ENCODE measurements at regions not wholly inside any gene's neighbourhood (a gene's known extent, or its start where the extent isn't known, plus 50 kb on each side); places are given as distances from the start of the nearest gene placed in this dataset.
"Not testable (repeated sequence)": the region's sequence is repeated elsewhere in the genome, so short reads cannot be mapped to it uniquely, and the experiment has no call there.

DNA sequence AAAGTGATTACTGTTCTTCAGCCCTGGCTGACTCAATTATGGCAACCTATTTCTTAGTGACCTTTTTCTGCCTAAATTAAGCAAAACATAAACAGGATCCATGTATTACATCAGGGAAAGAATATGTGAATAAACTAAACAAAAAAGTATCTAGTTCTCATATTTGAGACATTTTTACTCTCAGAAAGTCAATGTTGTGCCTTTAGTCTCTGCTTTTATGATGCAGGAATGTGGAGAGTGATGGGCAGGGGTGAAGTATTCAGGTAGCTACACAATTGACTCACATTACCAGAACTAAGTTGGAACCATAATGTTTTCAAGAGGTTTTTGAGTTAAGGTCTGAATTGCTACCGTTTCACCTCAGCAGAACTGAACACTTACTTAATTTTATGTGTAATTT lies 462.7 kb upstream of the CXADR start:
- no peak for DNase-seq (ENCODE audit: low read depth)

DNA sequence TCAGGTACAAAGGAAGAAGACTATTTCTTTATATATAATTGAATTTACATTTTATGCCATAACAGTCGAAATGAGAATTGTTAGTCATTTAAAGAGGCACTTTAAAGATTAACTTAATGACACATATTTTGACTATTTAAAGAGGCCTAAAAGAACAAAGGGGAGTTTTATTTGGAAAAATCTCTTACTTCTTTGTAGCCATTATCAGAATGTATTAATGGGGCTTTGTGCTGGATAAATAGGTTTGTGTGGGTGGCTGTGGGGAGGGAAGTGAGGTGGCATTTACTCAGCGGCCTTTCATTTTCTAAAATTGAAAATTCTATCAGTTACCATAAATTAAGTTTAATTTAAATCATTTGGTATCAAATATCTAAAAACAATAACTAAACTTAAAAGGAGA lies 462.2 kb upstream of the CXADR start:
- no peak for DNase-seq (ENCODE audit: low read depth)

DNA sequence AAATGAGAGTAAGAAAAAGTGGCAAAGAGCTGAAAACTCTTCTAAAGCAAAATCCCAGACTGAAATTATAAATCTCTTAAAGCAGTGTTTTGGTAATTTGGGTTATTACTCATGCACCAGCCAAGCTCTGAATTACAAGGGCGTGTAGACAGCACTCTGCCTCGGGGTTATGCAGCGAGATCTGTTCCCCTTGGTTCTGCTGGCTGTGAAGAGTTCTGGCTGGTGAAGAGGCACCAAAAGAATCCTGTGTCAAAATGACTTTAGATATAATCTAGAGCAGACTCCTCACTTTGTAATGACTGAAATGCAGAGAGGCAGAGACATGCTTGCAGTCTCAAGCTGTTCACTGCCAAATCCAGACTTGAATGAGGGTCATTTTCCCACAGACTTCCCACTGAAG lies 461.8 kb upstream of the CXADR start:
- no peak for DNase-seq (ENCODE audit: low read depth)

DNA sequence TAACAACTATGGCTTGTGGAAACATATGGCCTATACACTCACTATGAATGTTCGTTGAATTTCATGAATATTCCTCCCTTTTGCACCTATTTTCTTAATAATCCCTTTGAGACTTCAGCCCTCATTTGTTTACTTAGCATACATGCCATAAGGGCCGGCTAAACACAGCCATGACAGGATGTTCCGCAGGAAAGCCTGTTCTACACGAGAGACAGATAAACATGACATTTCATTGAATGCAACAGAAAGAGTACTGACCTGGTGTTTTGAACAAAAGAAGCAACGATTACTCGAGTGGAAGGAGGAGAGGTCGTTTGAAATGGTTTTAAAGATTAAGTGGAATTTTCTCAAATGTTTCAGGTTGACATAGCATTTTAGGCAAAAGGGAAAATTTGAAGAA lies 459.5 kb upstream of the CXADR start:
- no peak for DNase-seq (ENCODE audit: low read depth)

DNA sequence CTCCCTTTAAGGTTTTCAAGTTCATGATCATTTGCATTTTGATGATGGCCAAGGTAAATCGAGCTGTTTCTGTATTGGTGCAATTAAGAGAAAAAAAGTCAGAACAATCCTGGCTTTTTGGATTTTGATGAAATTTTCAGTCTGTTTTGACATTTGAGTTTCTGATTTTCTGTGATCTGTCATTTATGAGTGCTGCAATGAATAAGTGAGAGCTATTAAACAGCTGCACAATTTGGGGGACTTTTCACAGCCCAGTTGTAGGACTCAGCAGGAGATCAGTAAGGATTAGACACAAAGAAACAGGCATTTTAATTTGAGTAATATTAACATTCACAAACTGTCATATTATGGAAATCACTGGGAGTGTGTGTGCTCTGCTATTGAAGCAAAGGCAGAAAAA lies 452.9 kb upstream of the CXADR start:
- no peak for DNase-seq (ENCODE audit: low read depth)

DNA sequence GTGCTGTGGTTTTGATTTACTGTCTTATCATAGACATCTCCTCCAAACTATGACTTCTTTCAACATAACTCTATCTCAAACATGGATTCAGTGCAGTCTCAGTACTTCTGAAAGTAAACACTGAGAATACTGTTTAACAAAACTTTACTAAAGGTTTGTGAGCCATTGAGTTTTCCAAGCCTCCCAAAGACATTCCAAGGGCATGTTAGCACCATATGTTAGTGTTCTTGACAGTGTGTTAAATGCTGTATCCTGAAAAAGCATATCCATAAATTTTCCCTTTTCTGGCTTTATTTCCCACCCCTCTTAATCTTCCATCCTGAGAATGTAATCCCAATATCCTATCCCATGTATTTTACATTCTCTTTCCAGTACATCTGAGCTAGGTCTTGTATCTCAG lies 446.8 kb upstream of the CXADR start:
- DNase-seq (ENCODE audit: low read depth) = no peak

DNA sequence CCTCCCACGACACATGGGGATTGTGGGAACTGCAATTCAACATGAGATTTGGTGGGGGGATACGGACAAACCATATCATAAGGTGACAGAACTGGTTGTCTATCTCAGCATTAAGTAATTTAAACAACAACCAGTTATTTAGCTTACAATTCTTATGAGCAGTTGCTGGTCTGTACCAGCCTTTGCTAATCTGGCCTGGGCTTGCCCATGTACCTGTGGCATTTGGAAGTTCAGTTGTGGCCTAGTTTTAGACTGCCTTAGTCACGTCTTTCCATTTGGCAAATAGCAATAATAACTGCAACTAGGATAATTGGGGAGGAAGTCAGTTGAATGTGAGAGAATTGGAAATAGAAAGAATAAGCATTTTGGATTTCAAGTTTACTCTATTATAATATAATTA lies 441.8 kb upstream of the CXADR start:
- no peak for DNase-seq (ENCODE audit: low read depth)

DNA sequence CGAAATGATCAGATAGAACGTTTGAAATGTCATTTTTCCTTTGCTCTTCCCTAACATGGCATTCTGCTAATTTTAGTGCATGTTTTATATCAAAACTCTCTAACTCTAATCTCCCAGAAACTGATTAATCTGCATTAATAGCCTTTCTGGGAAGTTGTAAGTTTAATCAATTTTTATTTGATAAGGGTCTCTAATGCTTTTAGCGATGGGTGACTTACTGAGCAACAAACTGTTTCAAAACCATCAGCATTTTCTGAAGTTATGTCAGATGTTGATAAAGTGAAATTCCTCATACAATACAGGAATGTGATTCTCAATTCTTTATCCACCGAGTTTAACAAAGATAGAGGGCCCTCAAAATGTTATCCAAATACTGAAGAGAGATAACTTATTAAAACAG lies 431.6 kb upstream of the CXADR start:
- DNase-seq (ENCODE audit: low read depth) = no peak

DNA sequence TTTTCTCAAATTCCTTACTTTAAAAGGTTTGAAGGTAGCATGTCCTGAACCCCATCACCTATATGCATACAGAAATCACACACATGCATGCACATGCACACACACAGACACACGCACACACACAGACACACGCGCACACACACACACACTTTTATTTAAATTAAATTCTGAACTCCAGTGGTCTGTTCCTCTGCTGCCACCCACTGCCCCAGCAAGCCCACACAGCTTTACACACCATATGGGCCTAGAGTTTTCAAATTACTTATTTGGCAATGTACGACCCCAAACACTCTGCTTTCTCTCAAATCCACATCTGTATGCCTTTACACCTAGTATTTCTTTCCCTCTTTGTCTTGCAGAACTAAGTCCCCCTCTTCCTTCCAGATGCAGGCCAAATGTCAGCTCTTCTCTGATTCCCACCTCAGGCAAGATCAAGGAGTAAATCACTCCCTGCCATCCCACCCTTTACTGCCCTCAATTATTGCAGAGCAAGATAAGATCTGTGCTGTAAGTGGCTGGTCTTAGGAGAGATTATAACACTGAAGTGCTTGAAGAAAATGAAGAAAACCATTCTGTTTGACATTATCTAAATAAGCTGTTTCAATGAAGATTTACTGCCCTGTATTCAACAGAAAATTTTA lies 429.9 kb upstream of the CXADR start:
- no peak for DNase-seq (ENCODE audit: low read depth)

DNA sequence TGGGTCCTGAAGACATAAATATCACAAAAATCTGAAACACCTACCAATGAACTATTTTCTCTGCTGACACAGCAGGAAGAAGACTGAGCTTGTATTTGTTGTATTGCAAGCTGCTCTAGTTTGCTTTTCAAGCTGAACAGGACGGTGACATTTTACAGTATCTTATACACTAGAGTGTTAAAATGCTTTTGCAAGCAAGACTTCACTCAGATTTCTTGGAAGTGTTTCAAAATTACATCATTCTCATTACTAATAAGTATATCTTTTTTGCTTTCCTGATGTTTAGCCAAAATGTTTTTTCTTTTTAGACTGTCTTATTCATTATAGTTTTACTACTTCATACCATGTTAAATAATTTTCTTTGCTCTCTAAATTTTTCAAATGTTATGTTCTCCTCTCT lies 427.1 kb upstream of the CXADR start:
- no peak for DNase-seq (ENCODE audit: low read depth)

DNA sequence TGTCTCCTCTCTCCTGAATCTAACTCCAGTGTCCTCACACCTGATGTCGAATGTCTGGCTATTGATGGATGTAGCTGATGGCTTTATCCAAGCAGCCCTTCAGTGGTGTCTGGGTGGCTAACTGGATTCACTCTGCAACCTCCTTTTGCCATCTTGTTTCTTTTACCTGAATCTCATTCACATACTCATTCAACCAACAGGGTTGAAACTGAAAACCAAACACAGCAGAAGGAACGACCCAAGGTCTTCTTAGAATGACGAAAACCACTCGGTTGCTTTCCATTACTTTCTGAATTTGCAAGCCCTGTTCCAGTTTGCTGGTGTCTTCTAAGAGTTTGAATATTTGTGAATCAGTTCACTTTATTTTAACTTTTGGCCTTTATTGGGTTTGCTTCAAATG lies 424.3 kb upstream of the CXADR start:
- DNase-seq (ENCODE audit: low read depth) = no peak

DNA sequence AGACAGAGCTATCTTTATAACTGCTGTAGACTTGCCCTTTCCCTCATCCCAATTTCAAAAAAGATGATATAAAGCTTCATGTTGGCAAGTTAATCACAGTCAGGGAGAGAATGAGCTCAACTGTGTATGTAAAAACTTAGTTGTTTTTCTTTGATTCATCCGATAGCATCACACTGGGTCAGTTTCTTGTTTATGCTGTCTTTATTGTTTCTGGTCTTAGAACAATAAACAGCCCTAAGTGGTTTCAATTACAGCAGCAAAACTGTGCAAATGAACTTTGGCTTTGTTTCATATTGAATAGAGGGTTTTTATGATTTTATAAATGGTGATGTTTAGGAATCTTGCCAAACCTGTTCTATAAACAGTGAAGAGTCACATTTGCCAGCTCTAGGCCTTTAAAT lies 423.8 kb upstream of the CXADR start:
- DNase-seq (ENCODE audit: low read depth) = no peak

DNA sequence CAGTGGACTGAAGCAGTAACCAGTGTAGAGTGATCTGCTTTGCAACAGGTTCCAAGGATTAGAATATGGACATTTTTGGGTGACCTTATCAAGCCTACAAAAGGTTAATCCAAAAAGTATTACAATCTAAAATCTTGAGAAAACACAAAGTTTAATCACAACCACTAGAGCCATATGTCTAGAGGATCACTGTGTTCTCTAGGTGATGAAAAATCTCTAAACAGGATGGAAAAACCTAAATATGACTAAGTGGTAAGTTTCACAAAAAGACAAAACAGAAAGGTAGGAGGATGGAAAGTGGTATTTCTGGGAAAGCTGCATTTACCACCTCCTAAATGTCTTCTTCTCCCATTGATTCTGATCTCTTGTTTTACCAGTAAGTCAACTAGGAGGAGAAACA lies 411.1 kb upstream of the CXADR start:
- no peak for DNase-seq (ENCODE audit: low read depth)

DNA sequence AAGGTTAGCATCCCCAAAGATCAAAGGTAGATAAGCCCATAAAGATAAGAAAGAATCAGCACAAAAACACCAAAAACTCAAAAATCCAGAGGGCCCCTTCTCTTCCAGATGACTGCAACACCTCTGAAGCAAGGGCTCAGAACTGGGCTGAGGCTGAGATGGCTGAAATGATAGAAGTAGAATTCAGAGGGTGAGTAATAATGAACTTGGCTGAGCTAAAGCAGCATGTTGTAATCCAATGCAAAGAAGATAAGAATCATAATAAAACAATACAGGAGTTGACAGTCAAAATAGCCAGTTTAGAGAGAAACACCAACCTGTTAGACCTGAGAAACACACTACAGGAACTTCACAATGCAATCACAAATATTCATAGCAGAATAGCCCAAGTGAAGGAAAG lies 406.9 kb upstream of the CXADR start:
- DNase-seq (ENCODE audit: low read depth) = no peak

DNA sequence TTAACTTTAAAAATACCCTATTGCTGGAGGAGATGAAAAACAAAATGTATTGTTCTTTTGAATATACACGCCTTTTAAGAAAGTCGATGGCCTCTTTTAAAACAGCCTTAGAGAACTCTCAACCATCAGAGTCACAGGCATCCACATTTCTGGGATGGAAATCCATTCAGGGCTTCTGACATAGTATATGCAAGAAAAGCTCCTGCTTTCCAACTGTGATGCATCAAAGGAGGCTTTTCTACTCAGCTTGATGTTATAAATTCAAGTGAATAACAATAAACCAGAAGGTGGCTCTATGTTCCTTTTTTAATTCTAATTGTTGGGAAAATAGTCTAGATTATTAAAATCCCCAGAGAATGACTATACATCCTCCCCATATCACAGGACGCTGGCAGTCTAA lies 398.8 kb upstream of the CXADR start:
- no peak for DNase-seq (ENCODE audit: low read depth)

DNA sequence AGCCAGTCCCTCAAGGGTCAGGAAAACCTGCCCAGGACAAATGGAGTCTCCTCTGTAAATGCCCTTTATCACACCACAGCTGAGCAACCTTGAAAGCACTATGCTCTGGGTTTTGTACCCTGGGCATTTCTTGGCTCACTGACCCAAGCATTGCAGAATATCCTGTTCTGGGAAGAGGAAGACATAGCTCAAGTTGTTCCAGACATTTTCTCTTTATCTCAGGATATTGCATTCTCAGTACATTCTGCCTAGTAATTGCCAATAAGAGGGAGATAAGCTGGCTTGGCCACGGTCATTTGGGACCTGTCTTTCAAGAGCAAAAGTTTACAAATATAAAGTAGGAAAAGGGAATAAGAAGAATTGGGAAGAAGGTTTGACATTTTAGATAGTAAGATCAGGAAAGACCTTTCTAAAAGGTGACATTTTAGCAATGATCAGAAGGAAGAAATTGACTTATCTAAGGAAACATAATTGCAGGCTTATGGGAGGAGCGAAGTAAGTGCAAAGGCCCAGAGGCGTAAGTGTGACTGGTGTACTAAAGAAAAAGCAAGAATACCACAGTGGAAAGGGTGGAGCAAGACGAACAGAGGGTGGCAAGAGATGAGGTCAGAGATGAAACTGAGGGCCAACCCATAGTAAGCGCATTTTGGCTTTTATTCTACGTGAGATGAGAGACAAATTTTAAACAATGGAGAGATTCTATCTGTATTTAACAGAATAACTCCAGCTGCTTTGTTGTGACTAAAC lies 394.0 kb upstream of the CXADR start:
- no peak for DNase-seq (ENCODE audit: low read depth)

DNA sequence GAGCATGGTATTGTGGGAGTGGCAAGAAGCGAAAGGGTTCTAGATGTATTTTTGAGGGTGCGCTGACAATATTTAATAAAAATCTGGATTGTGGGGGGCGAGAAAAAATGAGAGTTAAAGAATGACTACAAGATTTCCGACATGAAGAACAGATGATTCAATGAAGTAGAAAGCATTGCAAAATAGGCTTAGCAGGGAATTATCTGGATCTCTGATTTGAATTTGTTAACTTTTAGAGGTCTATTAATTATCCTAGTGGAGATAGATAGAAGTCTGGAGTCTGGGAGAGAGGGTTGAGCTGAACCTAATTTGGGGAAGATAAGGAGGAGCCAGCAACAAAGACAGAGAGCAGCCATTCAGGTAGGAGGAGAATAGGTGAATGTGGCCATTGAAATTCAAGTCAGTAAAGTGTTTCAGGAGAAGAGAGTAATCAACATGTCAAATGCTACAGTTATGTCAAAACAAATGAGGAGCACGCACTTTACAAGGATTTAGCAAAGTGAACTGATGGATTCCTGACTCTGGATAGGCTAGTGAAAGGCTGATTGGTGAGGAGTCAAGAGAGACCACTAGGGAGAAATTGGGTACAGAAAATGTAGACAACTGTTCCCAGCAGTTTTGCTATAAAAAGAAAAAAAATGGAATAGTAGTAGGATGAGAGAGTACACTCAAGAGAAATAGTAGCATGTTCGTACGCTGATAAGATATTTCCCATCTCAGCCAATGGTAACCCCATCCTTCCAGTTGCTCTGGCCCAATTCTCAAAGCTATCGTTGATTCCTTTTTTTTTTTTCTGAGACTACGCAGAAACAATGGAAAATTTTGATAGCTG lies 393.2 kb upstream of the CXADR start:
- no peak for DNase-seq (ENCODE audit: low read depth)

DNA sequence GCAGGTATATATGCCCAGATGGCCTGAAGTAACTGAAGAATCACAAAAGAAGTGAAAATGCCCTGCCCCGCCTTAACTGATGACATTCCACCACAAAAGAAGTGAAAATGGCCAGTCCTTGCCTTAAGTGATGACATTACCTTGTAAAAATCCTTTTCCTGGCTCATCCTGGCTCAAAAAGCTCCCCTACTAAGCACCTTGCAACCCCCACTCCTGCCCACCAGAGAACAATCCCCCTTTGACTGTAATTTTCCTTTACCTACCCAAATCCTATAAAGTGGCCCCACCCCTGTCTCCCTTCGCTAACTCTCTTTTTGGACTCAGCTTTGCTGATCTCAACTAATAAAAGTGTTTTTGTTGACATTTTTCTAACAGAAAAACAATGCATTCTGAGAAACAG lies 385.4 kb upstream of the CXADR start:
- DNase-seq (ENCODE audit: low read depth) = not testable (repeated sequence)

DNA sequence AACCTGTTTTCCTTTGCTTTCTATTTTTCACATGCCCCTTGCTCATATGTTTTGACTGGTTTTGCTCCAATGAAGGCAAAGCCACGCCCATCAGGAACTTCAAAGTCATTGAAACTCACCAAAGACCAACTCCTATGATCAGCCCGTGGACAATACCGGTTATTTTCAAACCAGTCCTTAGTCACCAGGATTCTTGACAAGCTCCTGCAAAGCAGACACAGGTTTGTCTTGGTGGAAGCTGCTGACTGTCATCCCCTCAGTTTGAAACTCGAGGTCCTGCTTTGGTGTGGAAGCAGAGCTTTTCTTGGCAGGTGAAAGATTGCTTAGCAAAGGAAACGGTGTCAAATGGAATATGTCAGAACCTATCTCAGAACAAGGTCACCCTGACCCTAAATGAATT lies 384.7 kb upstream of the CXADR start:
- no peak for DNase-seq (ENCODE audit: low read depth)

DNA sequence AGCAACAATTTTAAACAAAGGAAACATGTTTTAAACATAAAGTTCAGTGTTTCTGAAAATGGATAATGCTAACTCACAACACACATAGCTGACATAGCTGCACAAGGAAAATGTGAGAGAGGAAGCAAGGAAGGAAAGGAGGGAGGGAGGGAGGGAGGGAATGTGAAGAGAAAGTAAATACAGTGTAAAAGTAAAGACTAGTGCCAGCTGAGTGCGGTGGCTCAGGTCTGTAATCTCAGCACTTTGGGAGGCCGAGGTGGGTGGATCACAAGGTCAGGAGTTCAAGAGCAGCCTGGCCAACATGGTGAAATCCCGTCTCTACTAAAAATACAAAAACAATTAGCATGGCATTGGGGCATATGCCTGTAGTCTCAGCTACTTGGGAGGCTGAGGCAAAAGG lies 373.7 kb upstream of the CXADR start:
- not testable (repeated sequence) for DNase-seq (ENCODE audit: low read depth)

DNA sequence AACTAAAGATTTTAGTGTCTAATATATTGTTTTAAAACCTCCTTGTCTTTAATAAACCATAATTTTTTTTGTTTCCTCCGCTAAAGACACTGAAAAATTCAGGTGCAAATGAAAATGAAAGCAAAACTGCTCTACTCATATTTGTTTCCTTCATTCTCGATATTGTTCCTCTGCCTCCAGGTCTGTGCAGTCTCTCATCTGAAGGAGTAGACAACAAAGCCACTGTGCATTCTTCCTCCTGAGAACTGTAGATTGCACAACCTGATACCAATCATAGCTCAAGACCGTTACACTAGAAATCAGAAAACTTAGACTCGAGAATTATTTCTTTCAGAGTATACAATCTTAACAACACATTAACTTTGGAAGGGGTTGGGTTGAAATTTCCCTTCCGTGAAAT lies 373.1 kb upstream of the CXADR start:
- DNase-seq (ENCODE audit: low read depth) = no peak

DNA sequence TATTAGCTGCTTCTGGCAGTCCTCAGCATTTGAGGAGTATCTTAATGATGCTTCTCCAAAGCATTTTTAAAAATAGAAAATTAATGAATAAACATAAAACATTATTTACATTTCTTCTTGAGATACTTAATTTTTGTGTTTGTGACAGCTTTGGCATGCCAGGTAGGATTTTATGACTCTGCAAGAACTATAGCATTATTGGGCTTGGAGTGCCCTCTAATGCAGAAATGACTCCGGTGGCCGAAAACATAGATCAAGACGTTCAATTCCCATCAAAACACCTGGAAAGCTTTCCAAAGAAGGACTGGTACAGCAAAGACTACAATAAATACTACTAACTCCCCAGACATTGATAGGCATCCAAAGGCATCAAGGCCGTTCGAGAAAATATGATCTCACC lies 366.4 kb upstream of the CXADR start:
- no peak for DNase-seq (ENCODE audit: low read depth)

DNA sequence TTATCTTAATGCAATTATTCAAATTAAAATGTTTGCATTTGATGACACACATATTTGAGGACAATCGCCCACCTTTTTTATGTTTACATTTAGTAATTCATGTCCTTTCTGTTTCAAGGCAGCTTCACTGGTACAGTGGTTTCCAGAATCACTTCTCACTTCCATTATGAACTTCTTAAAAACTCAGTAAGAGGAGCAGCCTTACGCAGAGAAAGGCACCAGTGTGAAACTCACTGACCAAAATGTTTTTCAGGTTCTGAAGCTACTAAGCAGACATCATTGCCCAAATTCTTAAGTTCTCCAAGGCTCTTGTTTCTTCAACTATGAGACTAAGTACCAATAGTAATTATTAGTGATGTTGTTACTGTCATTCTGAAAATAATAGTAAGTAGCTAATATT lies 353.1 kb upstream of the CXADR start:
- DNase-seq (ENCODE audit: low read depth) = no peak
